DMS114 treated with DMSO at 0.1 percent for 48 hours (cell line): ENCODE measurements at regions not wholly inside any gene's neighbourhood (a gene's known extent, or its start where the extent isn't known, plus 50 kb on each side); places are given as distances from the start of the nearest gene placed in this dataset.
A peak's percentile ranks its signal among the peaks of the same experiment; 100 is the strongest.
"Not testable (repeated sequence)": the region's sequence is repeated elsewhere in the genome, so short reads cannot be mapped to it uniquely, and the experiment has no call there.

Experiments used
- DNase-seq: peaks from one replicate; lab custom pipeline; 2025; ENCODE audit not compliant: unreplicated experiment; lab: John Stamatoyannopoulos, UW

GRCh38 chr4:64737026-64737853 is 328.0 kb upstream of the TECRL start:
- no peak for DNase-seq

GRCh38 chr4:64729561-64729960 is 320.3 kb upstream of the TECRL start:
- no peak for DNase-seq

GRCh38 chr4:64727960-64728359 is 318.7 kb upstream of the TECRL start:
- no peak for DNase-seq

- not testable (repeated sequence) for DNase-seq
These were observed 318.1 kb upstream of the TECRL start for GRCh38 chr4:64727391-64727790.

GRCh38 chr4:64724689-64725088 is 315.4 kb upstream of the TECRL start:
- no peak for DNase-seq

GRCh38 chr4:64721106-64721505 is 311.9 kb upstream of the TECRL start:
- no peak for DNase-seq

GRCh38 chr4:64718091-64718490 is 308.8 kb upstream of the TECRL start:
- no peak for DNase-seq

GRCh38 chr4:64715741-64716140 is 306.5 kb upstream of the TECRL start:
- DNase-seq: no peak

GRCh38 chr4:64713256-64713840 is 304.1 kb upstream of the TECRL start:
- peak; percentile 6 for DNase-seq

GRCh38 chr4:64712590-64712989 is 303.3 kb upstream of the TECRL start:
- no peak for DNase-seq

GRCh38 chr4:64705989-64706388 is 296.7 kb upstream of the TECRL start:
- no peak for DNase-seq

- no peak for DNase-seq
These were observed 288.9 kb upstream of the TECRL start for GRCh38 chr4:64698171-64698570.

- DNase-seq: no peak
These were observed 273.7 kb upstream of the TECRL start for GRCh38 chr4:64682946-64683345.

GRCh38 chr4:64682481-64682880 is 273.2 kb upstream of the TECRL start:
- no peak for DNase-seq

- DNase-seq: not testable (repeated sequence)
These were observed 263.9 kb upstream of the TECRL start for GRCh38 chr4:64673121-64673520.

- no peak for DNase-seq
These were observed 261.4 kb upstream of the TECRL start for GRCh38 chr4:64670647-64671046.

GRCh38 chr4:64643841-64644240 is 234.6 kb upstream of the TECRL start:
- DNase-seq: no peak

GRCh38 chr4:64642936-64643335 is 233.7 kb upstream of the TECRL start:
- DNase-seq: no peak

- DNase-seq: not testable (repeated sequence)
These were observed 231.2 kb upstream of the TECRL start for GRCh38 chr4:64640402-64640801.

- DNase-seq: no peak
These were observed 216.2 kb upstream of the TECRL start for GRCh38 chr4:64625438-64625837.

- peak; percentile 19 for DNase-seq
These were observed 208.6 kb upstream of the TECRL start for GRCh38 chr4:64617800-64618199.

GRCh38 chr4:64614276-64614675 is 205.0 kb upstream of the TECRL start:
- no peak for DNase-seq

GRCh38 chr4:64613046-64613445 is 203.8 kb upstream of the TECRL start:
- DNase-seq: no peak
